RWPE1 (cell line): ENCODE measurements at regions not wholly inside any gene's neighbourhood (a gene's known extent, or its start where the extent isn't known, plus 50 kb on each side); places are given as distances from the start of the nearest gene placed in this dataset.

ENCODE experiments used
- CTCF ChIA-PET: fragments of 350-600 bp; sonication (Branson Sonifier 250); formaldehyde crosslinking; extraction: SDS; loops from one replicate; lab custom pipeline; 2021; lab: Yijun Ruan, JAX
- POLR2A ChIA-PET: fragments of 400-600 bp; formaldehyde crosslinking; extraction: SDS; loops from one replicate; lab custom pipeline; 2020; ENCODE audit warnings: antibody characterized with exemption; ENCODE audit not compliant: low non-redundant PET; lab: Yijun Ruan, JAX
- DNase-seq: peaks from one replicate; pipeline ENCODE4 v3.0.0; 2012; ENCODE audit warnings: low spot score
- H3K27ac ChIP-seq: fragments of 450-650 bp; 2 replicates; pipeline ENCODE4 v1.5.1; 2017
- TF ChIP-seq, protein P1 (sequence below): fragments of 450-650 bp; conservative IDR thresholded peaks from 2 replicates; pipeline ENCODE4 v1.5.1; 2017; ENCODE audit warnings: low read depth, mild to moderate bottlenecking

DNA sequence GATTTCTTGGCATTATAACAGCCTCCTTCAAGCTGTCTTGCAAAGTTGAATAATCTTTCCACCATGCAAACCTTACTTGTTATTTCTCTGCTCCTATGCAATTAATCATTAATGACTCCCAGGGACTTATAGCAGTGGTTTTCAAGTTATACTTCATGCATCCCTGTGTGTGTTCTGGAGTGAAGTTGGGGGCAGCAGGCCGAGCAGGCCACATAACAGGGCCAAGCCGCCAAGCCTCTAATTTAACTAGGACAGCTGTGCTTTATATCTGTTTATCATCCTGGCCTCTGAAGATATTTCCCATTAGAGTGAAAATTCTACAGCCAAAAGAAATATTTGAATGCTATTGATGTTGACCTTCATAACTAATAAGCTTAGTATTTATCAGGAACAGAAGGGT lies 133.5 kb upstream of the PAK3 start:
- TF ChIP-seq, protein P1, sequence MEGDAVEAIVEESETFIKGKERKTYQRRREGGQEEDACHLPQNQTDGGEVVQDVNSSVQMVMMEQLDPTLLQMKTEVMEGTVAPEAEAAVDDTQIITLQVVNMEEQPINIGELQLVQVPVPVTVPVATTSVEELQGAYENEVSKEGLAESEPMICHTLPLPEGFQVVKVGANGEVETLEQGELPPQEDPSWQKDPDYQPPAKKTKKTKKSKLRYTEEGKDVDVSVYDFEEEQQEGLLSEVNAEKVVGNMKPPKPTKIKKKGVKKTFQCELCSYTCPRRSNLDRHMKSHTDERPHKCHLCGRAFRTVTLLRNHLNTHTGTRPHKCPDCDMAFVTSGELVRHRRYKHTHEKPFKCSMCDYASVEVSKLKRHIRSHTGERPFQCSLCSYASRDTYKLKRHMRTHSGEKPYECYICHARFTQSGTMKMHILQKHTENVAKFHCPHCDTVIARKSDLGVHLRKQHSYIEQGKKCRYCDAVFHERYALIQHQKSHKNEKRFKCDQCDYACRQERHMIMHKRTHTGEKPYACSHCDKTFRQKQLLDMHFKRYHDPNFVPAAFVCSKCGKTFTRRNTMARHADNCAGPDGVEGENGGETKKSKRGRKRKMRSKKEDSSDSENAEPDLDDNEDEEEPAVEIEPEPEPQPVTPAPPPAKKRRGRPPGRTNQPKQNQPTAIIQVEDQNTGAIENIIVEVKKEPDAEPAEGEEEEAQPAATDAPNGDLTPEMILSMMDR, result no peak
- CTCF ChIA-PET, result no interaction called here
- no peak overlapping the region for H3K27ac ChIP-seq
- POLR2A ChIA-PET, result no interaction called here
- no peak for DNase-seq

GRCh38 chrX:110955706-110956105 lies 140.3 kb upstream of the PAK3 start:
- no peak for DNase-seq
- ChIA-PET POLR2A (no interaction called here), CTCF (no interaction called here)
- H3K27ac ChIP-seq, result no peak overlapping the region
- TF ChIP-seq, protein P1, result no peak

DNA sequence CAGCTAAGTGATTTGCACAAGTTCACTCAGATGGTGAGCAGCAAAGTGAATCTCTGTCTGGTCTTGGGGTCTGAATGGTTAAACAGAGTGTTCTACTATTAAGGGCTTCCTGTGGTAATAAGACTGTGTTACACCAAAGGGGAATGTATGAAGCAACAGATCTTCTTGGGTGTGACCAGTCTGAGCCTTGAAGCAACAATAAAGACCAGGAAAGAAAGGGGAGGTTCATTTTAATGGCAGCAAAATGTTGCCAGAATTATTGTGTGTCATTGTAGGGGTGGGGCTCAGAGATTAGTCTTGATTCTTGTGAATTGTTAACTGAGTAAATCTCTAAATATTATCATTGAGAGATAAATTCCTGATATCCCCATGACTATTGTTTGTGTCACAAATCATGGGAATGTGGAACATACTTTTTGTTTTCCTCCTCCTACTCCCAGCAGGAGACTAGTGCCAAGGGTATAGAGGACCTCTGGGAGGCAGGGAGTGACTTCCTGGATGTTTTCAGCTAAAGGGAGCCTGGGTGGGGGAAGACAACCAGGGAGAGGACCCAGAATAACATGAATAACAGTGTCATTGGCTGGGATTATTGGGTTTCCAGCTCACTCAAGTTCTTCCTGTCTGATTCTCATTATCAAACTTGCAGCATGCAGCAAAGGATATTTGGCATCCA lies 141.4 kb upstream of the PAK3 start:
- POLR2A ChIA-PET, result no interaction called here
- CTCF ChIA-PET, result no interaction called here
- TF ChIP-seq, protein P1, result no peak
- H3K27ac ChIP-seq, result no peak overlapping the region
- no peak for DNase-seq

GRCh38 chrX:110951472-110952269 lies 144.3 kb upstream of the PAK3 start:
- CTCF ChIA-PET, result no interaction called here
- H3K27ac ChIP-seq, result no peak overlapping the region
- no peak for DNase-seq
- TF ChIP-seq, protein P1, result no peak
- POLR2A ChIA-PET, result no interaction called here

DNA sequence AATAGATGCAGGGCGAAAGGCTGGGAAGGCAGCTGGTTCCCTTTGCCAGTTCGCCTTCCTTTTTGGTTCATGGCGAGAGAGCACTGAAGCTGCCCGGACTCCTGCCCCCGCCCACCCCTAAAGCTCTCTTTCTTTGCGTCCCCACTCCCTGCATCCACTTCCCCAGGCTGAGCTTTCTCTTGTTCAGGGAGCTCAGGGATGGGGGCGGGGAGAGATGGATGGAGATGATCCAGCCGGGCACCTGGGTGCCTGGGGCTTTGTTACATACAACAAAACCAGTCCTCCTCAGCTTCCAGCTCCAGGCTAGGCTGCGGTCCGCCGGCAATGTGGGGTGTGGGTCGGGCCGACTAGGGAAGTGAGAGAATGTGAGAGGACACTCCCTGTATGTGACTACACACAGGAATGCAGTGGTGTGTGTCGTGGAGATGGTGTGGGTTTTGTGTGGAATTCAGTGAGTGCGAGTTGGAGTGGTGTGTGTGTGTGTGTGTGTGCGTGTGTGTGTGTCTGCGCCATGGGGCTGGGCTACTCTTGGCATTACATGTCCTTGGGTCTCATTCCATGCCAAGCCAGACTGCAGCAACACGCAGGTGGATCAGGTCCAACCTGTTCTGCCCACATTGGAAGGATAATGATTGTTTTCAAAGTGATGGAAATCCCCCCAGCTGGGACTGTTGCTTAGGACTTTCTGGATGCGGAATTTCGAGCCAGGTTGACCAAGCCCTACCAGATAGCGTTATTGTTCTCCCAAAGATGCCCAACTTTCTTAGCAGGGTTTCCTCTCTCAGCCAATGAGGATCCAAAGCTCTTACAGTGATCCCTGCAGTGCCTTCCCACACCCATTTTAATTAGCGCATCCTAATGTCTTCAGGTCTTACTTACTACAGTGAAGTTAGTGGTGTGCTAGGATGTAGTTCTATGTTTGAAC lies 149.4 kb upstream of the CHRDL1 start:
- ChIA-PET POLR2A (no interaction called here), CTCF (no interaction called here)
- no peak for DNase-seq
- TF ChIP-seq, protein P1, result no peak
- H3K27ac ChIP-seq, result no peak overlapping the region

DNA sequence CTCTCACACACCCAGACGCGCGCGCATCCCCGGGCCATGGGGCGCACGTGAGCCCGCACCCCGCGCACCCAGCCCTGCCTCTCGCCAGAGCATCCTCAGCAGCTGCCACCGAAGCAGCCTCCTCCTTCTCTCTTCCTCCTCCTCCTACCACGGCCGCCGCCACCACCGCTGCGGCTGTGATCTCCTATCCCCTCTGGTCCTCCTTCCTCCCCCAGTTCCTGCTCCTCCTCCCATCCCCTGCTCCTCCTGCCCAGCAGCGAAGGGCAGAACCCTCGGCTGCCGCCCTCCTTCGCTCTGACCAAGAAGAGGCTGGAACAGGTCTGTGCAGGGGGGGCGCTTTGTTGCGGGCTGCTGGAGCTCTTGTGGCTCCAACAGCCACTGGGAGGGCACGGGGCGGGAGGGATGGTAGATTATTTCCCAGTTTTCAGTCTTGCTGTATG lies 148.7 kb upstream of the CHRDL1 start:
- DNase-seq, result no peak
- TF ChIP-seq, protein P1, result no peak
- CTCF ChIA-PET, result no interaction called here
- POLR2A ChIA-PET, result no interaction called here
- no peak overlapping the region for H3K27ac ChIP-seq
